CD4-positive, alpha-beta memory T cell (primary cell): ENCODE measurements at regions not wholly inside any gene's neighbourhood (a gene's known extent, or its start where the extent isn't known, plus 50 kb on each side); places are given as distances from the start of the nearest gene placed in this dataset.

ENCODE experiments used
- CTCF ChIA-PET: fragments of 350-600 bp; sonication (Branson Sonifier 250); formaldehyde crosslinking; loops from one replicate; lab custom pipeline; 2021; ENCODE audit warnings: inconsistent platforms; ENCODE audit not compliant: partially characterized antibody; lab: Charles Lee
- POLR2A ChIA-PET: fragments of 350-600 bp; sonication (Branson Sonifier 250); formaldehyde crosslinking; loops from one replicate; lab custom pipeline; 2021; ENCODE audit not compliant: partially characterized antibody; lab: Charles Lee
- DNase-seq, 5 donors: peaks; one replicate each; pipeline versions ENCODE4 v3.0.0 to v3.0.0-alpha.2; 2020 to 2022; ENCODE audit warnings: mixed read lengths in 1 of 5
- H3K27ac ChIP-seq: one replicate; pipeline ENCODE4 v1.7.0; 2013; ENCODE audit warnings: low read depth, low read length
- H3K27me3 ChIP-seq: 2 replicates; pipeline ENCODE4 v1.7.0; 2013; ENCODE audit warnings: mild to moderate bottlenecking, low read length, moderate library complexity; ENCODE audit not compliant: insufficient read depth
- H3K36me3 ChIP-seq: 2 replicates; pipeline ENCODE4 v1.7.0; 2013; ENCODE audit warnings: mild to moderate bottlenecking, low read length, moderate library complexity; ENCODE audit not compliant: insufficient read depth
- H3K4me1 ChIP-seq: 2 replicates; pipeline ENCODE4 v1.7.0; 2013; ENCODE audit warnings: mild to moderate bottlenecking, low read length, moderate library complexity; ENCODE audit not compliant: insufficient read depth
- H3K4me3 ChIP-seq, 2 donors: one replicate each; pipeline ENCODE4 v1.7.0; 2013; ENCODE audit warnings: low read length in 2 of 2, mild to moderate bottlenecking in 1 of 2
- H3K9me3 ChIP-seq, 2 donors: one replicate each; pipeline ENCODE4 v1.7.0; 2013; ENCODE audit warnings: low read length in 2 of 2, control low read depth in 1 of 2; ENCODE audit not compliant: control insufficient read depth in 1 of 2
- H3K27ac Mint-ChIP-seq, 7 donors: one replicate each; pipeline ENCODE4 v1.8.0; 2020 to 2021; ENCODE audit warnings: mixed read lengths in 7 of 7, mild to moderate bottlenecking in 6 of 7, inconsistent platforms in 3 of 7, moderate library complexity in 3 of 7
- H3K27me3 Mint-ChIP-seq, 2 donors: one replicate each; pipeline ENCODE4 v1.8.0; 2020 to 2021; ENCODE audit warnings: mixed read lengths in 2 of 2
- H3K36me3 Mint-ChIP-seq, 2 donors: one replicate each; pipeline ENCODE4 v1.8.0; 2020 to 2021; ENCODE audit warnings: mixed read lengths in 2 of 2, inconsistent platforms in 1 of 2, mild to moderate bottlenecking in 1 of 2
- H3K4me1 Mint-ChIP-seq, 4 donors: one replicate each; pipeline ENCODE4 v1.8.0; 2020 to 2021; ENCODE audit warnings: mixed read lengths in 4 of 4, mild to moderate bottlenecking in 1 of 4
- H3K4me3 Mint-ChIP-seq, 8 donors: one replicate each; pipeline ENCODE4 v1.8.0; 2020 to 2021; ENCODE audit warnings: mixed read lengths in 8 of 8, mild to moderate bottlenecking in 7 of 8, moderate library complexity in 6 of 8, inconsistent platforms in 3 of 8
- H3K9me3 Mint-ChIP-seq, 8 donors: one replicate each; pipeline ENCODE4 v1.8.0; 2020 to 2021; ENCODE audit warnings: mixed read lengths in 8 of 8, mild to moderate bottlenecking in 5 of 8, inconsistent platforms in 3 of 8, moderate library complexity in 1 of 8
- intact Hi-C: fragments of 100-400 bp; cut with micrococcal nuclease; formaldehyde crosslinking; loops from one replicate; pipeline ENCODE4 v1.15.1; 2023

- Histone ChIP-seq H3K9me3 (no peaks in the 10 kb centered on the region), H3K4me3 (no peak overlapping the region), H3K4me1 (peaks cover 43% of the 10 kb centered on the region), H3K27me3 (no peaks in the 10 kb centered on the region), H3K27ac (peak overlapping the region; percentile 20), H3K36me3 (no peaks in the 10 kb centered on the region)
- ChIA-PET POLR2A (interaction anchor here (0.6 to 3.6 kb wide), 9 partner anchors 18 to 498 kb away, joined by 3 to 24 read pairs (median 5); partner anchors contain the start of genes DUSP22 and IRF4), CTCF (interaction anchor here (0.8 to 2.7 kb wide), 5 partner anchors 25 to 399 kb away, joined by 3 to 7 read pairs (median 3); no protein-coding TSS in a partner anchor)
- no peaks in the 10 kb centered on the region for H3K36me3 Mint-ChIP-seq
- peak overlapping the region; percentile 30 to 85 (median 77) for H3K27ac Mint-ChIP-seq
- peak overlapping the region in 7 of 8 donors; percentile 1 to 78 (median 32) for H3K4me3 Mint-ChIP-seq
- intact Hi-C loops, result no loop called here
- H3K9me3 Mint-ChIP-seq, result no peaks in the 10 kb centered on the region
- H3K27me3 Mint-ChIP-seq, result no peaks in the 10 kb centered on the region
- peak in 4 of 5 donors; percentile 23 to 56 (median 31) for DNase-seq
- peaks cover 47 to 62% (median 54%) of the 10 kb centered on the region in 4 donors for H3K4me1 Mint-ChIP-seq
Measured at GRCh38 chr6:193773-194310, 98.4 kb upstream of the DUSP22 start.

GRCh38 chr6:195861-196360, 96.4 kb upstream of the DUSP22 start:
- H3K4me1 Mint-ChIP-seq, result peaks cover 35 to 47% (median 39%) of the 10 kb centered on the region in 4 donors
- H3K27ac Mint-ChIP-seq, result peak overlapping the region; percentile 2 to 83 (median 72)
- H3K9me3 Mint-ChIP-seq, result no peaks in the 10 kb centered on the region
- Histone ChIP-seq H3K36me3 (no peaks in the 10 kb centered on the region), H3K4me1 (peaks cover 33% of the 10 kb centered on the region), H3K27ac (no peak overlapping the region), H3K27me3 (no peaks in the 10 kb centered on the region), H3K9me3 (no peaks in the 10 kb centered on the region), H3K4me3 (no peak overlapping the region)
- no peaks in the 10 kb centered on the region for H3K36me3 Mint-ChIP-seq
- DNase-seq, result peak; percentile 38 to 79 (median 46)
- CTCF ChIA-PET, result interaction anchor here (1.1 to 1.6 kb wide), 6 partner anchors 9 to 355 kb away, joined by 3 to 5 read pairs (median 4); partner anchors contain the start of gene DUSP22
- POLR2A ChIA-PET, result interaction anchor here (0.6 to 3.6 kb wide), 16 partner anchors 8 to 250 kb away, joined by 3 to 24 read pairs (median 4); partner anchors contain the start of genes DUSP22 and IRF4
- intact Hi-C loops, result loop anchor here (1.0 to 5.0 kb wide), 2 partner anchors 41 to 97 kb away; no protein-coding TSS in a partner anchor
- H3K27me3 Mint-ChIP-seq, result no peaks in the 10 kb centered on the region
- peak overlapping the region in 5 of 8 donors; percentile 22 to 58 (median 47) for H3K4me3 Mint-ChIP-seq

GRCh38 chr6:196543-196942, 95.7 kb upstream of the DUSP22 start:
- intact Hi-C loops, result loop anchor here (5.0 kb wide), 1 partner anchor 41 kb away; no protein-coding TSS in a partner anchor
- ChIA-PET POLR2A (interaction anchor here (1.1 to 3.6 kb wide), 3 partner anchors 19 to 97 kb away, joined by 3 to 24 read pairs (median 17); partner anchors contain the start of gene DUSP22), CTCF (interaction anchor here (1.3 kb wide), 1 partner anchor 355 kb away, joined by 3 read pairs; no protein-coding TSS in a partner anchor)

GRCh38 chr6:203661-204060, 88.6 kb upstream of the DUSP22 start:
- intact Hi-C loops, result no loop called here

More at GRCh38 chr6:196543-196942, 95.7 kb upstream of the DUSP22 start:
- H3K4me3 ChIP-seq, result no peak overlapping the region
- no peaks in the 10 kb centered on the region for H3K36me3 ChIP-seq
- peaks cover 33% of the 10 kb centered on the region for H3K4me1 ChIP-seq
- H3K27me3 ChIP-seq, result no peaks in the 10 kb centered on the region
- Mint-ChIP-seq H3K4me3 (peak overlapping the region in 2 of 8 donors; percentile 26 to 58), H3K36me3 (no peaks in the 10 kb centered on the region), H3K27ac (peak overlapping the region in 3 of 7 donors; percentile 72 to 82 (median 77)), H3K4me1 (peaks cover 35 to 44% (median 39%) of the 10 kb centered on the region in 4 donors), H3K27me3 (no peaks in the 10 kb centered on the region), H3K9me3 (no peaks in the 10 kb centered on the region)
- no peaks in the 10 kb centered on the region for H3K9me3 ChIP-seq
- no peak overlapping the region for H3K27ac ChIP-seq
- no peak for DNase-seq

GRCh38 chr6:206264-206663, 86.0 kb upstream of the DUSP22 start:
- Mint-ChIP-seq H3K27ac (no peak overlapping the region), H3K9me3 (peaks cover 0 to 1% (median 0%) of the 10 kb centered on the region in 8 donors), H3K27me3 (peaks cover 0 to 3% of the 10 kb centered on the region in 2 donors), H3K4me3 (no peak overlapping the region), H3K36me3 (peaks cover 0 to 5% of the 10 kb centered on the region in 2 donors), H3K4me1 (peaks cover 11 to 26% (median 19%) of the 10 kb centered on the region in 4 donors)
- intact Hi-C loops, result no loop called here
- CTCF ChIA-PET, result no interaction called here
- no peak overlapping the region for H3K27ac ChIP-seq
- no peaks in the 10 kb centered on the region for H3K27me3 ChIP-seq
- no peak overlapping the region for H3K4me3 ChIP-seq
- H3K4me1 ChIP-seq, result peaks cover 14% of the 10 kb centered on the region
- DNase-seq, result no peak
- H3K9me3 ChIP-seq, result no peaks in the 10 kb centered on the region
- no peaks in the 10 kb centered on the region for H3K36me3 ChIP-seq
- POLR2A ChIA-PET, result no interaction called here

More at GRCh38 chr6:203661-204060, 88.6 kb upstream of the DUSP22 start:
- Mint-ChIP-seq H3K27ac (no peak overlapping the region), H3K27me3 (no peaks in the 10 kb centered on the region), H3K9me3 (peaks cover 0 to 1% (median 0%) of the 10 kb centered on the region in 8 donors), H3K4me3 (no peak overlapping the region), H3K4me1 (peaks cover 0 to 1% (median under 1%) of the 10 kb centered on the region in 4 donors), H3K36me3 (no peaks in the 10 kb centered on the region)
- CTCF ChIA-PET, result interaction anchor here (1.0 kb wide), 1 partner anchor 110 kb away, joined by 3 read pairs; no protein-coding TSS in a partner anchor
- Histone ChIP-seq H3K4me3 (no peak overlapping the region), H3K9me3 (no peaks in the 10 kb centered on the region), H3K36me3 (no peaks in the 10 kb centered on the region), H3K27me3 (no peaks in the 10 kb centered on the region), H3K4me1 (no peaks in the 10 kb centered on the region), H3K27ac (no peak overlapping the region)
- no peak for DNase-seq
- POLR2A ChIA-PET, result interaction anchor here (0.7 kb wide), 1 partner anchor 8 kb away, joined by 4 read pairs; no protein-coding TSS in a partner anchor

- H3K36me3 ChIP-seq, result no peaks in the 10 kb centered on the region
- no peak overlapping the region for H3K27ac ChIP-seq
- peak overlapping the region in 5 of 8 donors; percentile 35 to 96 (median 60) for H3K4me3 Mint-ChIP-seq
- H3K9me3 Mint-ChIP-seq, result peaks cover 0 to 1% (median 0%) of the 10 kb centered on the region in 8 donors
- H3K27me3 ChIP-seq, result no peaks in the 10 kb centered on the region
- peaks cover 11 to 26% (median 19%) of the 10 kb centered on the region in 4 donors for H3K4me1 Mint-ChIP-seq
- H3K4me1 ChIP-seq, result peaks cover 14% of the 10 kb centered on the region
- H3K27ac Mint-ChIP-seq, result no peak overlapping the region
- DNase-seq, result no peak
- peaks cover 0 to 5% of the 10 kb centered on the region in 2 donors for H3K36me3 Mint-ChIP-seq
- intact Hi-C loops, result loop anchor here (2.0 kb wide), 1 partner anchor 14 kb away; no protein-coding TSS in a partner anchor
- no peak overlapping the region for H3K4me3 ChIP-seq
- ChIA-PET CTCF (no interaction called here), POLR2A (no interaction called here)
- peaks cover 0 to 4% of the 10 kb centered on the region in 2 donors for H3K27me3 Mint-ChIP-seq
- no peaks in the 10 kb centered on the region for H3K9me3 ChIP-seq
Measured at GRCh38 chr6:208364-208763, 83.9 kb upstream of the DUSP22 start.
